HG02970 (cell line): ENCODE measurements at regions not wholly inside any gene's neighbourhood (a gene's known extent, or its start where the extent isn't known, plus 50 kb on each side); places are given as distances from the start of the nearest gene placed in this dataset.

ENCODE experiments used
- ATAC-seq: cut with Tn5 transposase; IDR thresholded peaks from one replicate; pipeline ENCODE4 v1.9.1; 2021; ENCODE audit warnings: mild to moderate bottlenecking, moderate library complexity, moderate number of reproducible peaks; ENCODE audit not compliant: unreplicated experiment, low FRiP score

DNA sequence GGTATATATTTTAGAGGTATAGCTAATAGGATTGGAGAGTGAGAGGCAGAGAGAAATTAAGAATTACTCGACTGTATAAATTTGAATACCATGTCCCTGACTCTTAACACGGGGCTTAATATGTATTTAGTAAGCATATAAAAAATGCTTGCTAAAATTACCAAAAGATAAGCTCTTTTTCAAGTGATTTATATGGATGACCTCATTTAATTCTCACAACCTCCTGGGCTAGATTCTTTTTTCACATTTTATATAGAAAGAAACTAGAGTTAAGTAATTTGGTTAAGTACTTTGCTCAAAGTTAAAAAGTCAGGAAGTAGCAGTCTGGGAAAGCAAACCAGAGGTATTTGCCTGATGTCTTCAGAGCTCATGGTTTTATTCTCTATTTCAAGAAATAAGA lies 963.5 kb upstream of the SOX9 start:
- no peak for ATAC-seq

DNA sequence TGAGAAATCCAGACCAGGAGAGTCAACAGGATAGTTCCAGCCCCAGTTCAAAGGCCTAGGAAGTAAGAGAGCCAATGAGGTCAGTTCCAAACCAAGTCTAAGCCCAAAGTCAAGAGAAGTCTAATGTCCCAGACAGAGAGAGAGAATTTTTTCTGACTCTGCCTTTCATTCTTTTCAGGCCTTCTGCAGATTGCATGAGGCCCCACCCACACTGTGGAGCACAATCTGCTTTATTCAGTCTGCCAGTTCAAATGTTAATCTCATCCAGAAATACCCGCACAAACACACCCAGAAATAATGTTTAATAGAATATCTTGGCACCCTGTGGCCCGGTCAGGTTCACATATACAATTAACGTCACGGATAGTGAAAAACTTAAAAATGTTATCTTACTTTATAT lies 962.4 kb upstream of the SOX9 start:
- no peak for ATAC-seq

DNA sequence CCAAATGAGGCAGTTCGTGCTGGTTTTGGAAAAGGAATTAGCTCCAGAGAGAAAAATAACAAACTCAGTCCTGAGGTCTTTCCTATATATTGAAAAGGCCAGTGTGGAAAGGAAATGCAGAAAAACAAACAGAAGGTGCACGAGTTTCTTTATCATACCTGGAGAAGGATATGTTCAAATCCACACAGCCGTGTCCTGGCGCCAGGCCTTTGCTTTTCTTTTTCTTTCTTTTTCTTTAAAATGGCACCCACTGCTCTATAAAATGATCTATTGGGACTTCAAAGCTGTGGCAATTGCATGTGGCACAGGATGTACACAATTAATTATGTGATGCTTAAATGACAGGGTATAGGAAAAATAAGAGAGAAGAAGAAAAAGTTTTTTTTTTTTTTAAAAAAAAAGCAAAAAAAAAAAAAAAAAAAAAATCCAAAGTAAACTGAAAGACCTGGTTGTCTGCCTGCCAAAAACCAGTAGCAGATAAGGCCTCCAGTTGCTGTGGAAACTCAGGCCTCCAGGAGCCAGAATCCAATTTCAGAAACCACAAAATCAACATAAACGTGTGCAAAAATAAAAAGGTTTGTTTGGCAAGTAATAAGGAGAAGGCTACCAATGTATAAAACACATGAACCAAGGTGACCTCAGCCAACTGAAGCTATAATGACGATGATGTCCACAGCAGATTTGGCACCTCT lies 957.6 kb upstream of the SOX9 start:
- ATAC-seq: no peak

GRCh38 chr17:71163813-71164122 lies 957.1 kb upstream of the SOX9 start:
- ATAC-seq: no peak

GRCh38 chr17:71164561-71164960 lies 956.3 kb upstream of the SOX9 start:
- ATAC-seq: no peak

- no peak for ATAC-seq
Measured at GRCh38 chr17:71166311-71166710, 954.5 kb upstream of the SOX9 start.

GRCh38 chr17:71168053-71168741 lies 952.6 kb upstream of the SOX9 start:
- ATAC-seq: no peak

DNA sequence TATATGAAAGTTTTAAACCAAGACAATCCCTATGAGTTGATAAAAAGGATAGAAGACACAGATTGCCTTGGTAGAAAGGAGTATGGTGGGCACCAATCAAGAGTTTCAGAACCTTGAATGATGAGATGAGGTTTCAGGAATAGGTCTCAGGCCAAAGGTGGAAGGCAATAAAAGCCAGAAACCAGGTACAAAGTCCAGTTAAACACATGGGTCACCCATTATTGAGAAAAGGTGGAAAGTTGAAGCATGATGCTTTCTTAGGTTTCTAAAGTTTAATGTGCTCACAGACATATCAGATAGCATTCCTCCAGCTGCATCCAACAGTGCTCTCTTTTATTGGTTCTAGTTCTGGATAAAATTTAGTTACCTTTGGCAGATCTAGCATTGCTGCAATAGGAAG lies 950.8 kb upstream of the SOX9 start:
- ATAC-seq: no peak

DNA sequence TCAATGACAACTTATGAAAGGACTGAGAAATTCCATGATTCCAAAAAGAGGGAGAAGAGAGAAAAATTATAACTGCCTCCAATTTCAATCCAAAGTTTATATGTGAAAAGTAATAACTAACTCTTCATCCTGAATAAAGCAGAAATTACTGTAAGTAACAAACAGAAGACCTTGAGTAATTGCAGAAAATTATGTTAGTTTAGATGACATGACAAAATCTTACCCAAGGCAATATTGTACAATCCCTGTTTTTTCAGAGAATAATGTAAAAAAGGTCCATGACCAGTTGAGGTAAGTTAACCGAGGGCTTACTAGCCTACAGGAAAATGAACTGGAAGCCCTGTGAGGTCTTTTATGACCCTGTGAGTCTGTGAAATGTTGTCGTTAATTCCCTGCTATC lies 949.5 kb upstream of the SOX9 start:
- no peak for ATAC-seq

DNA sequence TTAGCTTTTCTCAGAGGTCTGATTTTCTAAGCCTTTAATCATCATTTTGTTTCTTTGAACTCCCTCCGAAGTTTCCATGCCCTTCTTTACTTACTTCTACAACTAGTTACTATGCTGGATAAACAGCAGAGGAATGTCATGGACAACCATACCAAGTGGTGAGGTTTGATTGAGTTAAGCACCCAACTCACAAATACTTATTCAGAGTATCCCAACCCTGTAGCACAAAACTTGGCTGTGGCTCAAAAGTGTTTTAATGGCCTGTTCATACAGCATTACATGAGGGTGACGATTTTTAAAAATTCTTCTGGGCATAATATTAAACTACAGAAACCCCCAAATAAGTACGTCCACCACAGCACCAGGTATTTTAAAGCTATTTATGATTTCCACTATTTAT lies 946.8 kb upstream of the SOX9 start:
- no peak for ATAC-seq

DNA sequence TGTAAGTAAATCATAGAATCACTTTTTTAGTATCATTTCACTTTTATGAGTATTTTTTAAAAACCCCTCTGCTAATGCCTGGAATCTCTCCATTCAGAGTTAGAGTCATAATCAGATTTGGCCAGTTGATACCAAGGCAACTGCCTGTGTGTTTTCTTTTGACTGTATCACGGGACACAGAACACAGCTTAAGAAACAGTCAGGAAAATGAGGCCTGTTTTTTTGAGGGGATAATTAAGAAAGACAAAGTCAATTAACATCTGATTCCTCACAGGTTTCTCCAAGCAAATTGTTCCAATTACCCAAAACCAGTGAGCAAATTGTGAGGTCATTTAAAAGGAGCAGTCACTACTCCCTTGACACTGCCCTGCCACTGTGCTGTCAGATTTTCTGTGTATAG lies 944.5 kb upstream of the SOX9 start:
- no peak for ATAC-seq

DNA sequence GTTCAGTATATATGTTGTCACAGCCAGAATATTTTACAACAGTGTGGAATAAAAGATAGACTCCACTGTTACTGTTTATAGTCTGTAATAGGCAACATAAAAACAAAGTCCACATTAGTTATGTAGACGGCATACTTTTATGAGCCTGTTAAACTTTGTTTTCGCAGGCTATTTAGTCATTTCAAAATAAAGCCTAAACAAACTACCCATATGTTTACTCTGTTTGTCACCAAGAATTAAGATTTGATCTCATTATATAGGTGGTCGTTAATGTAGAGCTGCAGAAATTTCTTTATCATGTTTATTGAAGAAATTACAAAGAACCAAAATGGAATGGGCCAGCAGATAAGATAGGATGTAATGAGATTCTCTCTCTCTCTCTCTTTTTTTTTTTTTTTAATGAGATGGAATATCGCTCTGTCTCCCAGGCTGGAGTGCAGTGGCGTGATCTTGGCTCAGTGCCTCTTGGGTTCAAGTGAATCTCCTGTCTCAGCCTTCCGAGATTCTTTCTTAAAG lies 943.8 kb upstream of the SOX9 start:
- ATAC-seq: no peak

DNA sequence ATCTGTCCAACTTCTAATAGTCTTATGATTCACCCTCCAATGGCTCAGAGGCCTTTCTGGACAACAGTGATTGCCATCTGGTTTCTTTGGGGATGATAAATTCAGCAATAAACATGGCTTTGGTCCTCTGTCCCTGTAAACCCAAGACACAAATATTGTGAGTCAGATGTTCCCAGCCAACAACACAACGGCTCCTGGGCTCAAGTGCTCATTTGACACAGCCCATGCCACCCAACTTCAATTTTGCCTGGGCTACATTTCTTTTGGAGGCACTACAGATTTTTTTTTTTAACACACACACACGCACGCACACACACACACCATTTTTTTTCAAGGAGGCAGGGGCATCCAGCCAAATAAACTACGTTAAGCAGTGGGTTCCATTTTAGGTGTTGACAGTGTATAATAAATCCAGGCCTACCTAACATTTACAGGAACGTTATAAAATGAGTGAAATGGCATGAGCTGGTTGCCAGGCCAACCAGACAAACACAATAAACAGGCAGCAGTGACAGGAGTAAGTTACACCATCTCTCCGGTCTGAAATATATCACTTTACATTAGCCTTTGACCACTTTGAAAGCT lies 939.9 kb upstream of the SOX9 start:
- no peak for ATAC-seq

DNA sequence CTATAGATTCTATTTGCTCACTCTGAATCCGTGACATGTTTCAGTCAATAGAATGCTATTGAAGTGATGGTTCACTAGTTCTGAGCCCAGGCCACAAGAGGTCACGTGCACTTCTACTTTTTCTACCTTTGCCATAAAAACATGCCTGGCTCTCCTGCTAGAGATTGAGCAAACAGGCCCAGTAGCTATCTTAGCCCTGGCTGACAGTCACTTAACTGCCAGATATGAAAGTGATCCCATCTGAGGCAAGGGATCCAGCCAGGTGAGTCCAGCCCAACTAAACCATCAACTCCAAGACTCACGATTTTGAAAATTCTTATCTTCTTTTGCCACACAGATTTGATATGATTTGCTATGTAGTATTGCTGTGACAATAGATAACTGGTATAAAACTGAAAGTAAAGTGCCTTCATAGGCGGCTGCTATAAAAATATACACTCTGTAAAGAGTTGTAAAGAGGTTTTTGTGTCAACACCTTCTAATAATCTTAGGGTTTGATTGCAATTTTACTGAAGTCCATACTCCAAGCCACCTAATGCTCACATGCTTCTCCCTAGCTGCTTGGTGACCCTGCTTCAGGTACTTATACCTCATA lies 937.7 kb upstream of the SOX9 start:
- ATAC-seq: no peak

- no peak for ATAC-seq
Measured at GRCh38 chr17:71184716-71185115, 936.1 kb upstream of the SOX9 start.

GRCh38 chr17:71187145-71187878 lies 933.5 kb upstream of the SOX9 start:
- ATAC-seq: no peak

- ATAC-seq: no peak
Measured at GRCh38 chr17:71188811-71189492, 931.9 kb upstream of the SOX9 start.

- no peak for ATAC-seq
Measured at GRCh38 chr17:71189493-71189831, 931.4 kb upstream of the SOX9 start.

DNA sequence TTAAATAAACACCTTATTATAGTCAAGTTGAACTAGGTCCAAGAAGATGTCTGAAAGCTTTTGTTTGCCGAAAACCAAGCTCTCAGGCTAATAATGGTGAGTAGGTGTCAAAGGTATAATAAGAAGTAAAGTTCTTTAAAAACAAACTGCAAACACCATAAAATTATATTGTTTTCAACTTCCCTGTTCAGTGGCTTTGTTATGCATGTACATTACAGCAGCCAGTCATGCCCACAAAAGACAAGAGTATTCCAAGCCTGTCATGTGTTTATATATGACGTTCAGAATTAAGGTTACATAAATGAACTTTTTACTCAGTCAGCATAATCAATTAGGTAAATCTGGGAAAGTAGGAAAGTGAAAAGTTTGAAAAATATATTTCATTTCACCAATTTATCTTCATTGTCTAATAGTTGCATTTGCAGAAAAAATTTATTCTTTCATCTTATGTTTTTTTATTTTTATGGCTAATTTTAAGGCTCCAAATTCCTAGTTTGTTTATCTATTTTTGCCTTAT lies 928.7 kb upstream of the SOX9 start:
- ATAC-seq: no peak

- no peak for ATAC-seq
Measured at GRCh38 chr17:71192848-71193247, 928.0 kb upstream of the SOX9 start.
